ENCODE measurements at regions not wholly inside any gene's neighbourhood (a gene's known extent, or its start where the extent isn't known, plus 50 kb on each side); places are given as distances from the start of the nearest gene placed in this dataset.

DNA sequence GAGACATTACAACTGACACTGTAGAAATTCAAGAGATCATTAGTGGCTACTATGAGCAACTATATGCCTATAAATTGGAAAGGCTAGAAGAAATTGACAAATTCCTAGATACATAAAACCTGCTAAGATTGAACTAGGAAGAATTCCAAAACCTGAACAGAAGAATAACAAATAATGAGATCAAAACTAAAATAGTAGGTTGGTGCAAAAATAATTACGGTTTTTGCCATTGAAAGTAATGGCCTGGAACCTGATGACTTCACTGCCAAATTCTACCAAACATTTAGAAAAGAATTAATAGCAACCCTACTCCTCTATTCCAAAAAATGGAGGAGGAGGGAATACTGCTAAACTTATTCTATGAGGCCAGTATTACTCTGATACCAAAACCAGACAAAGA, 824.9 kb downstream of the KLHL13 start:
- TF ChIP-seq GABPA (IDR thresholded peaks at IDR 0.05; ENCODE audit: low read depth) (no peak), SPI1 (IDR thresholded peaks at IDR 0.05; ENCODE audit: borderline replicate concordance, low read depth) (no peak), POLR2AphosphoS5 (IDR thresholded peaks at IDR 0.05; ENCODE audit: low read depth) (no peak), CTCF (IDR thresholded peaks at IDR 0.05; ENCODE audit: insufficient read depth, low read length) (no peak)
- TF ChIP-seq, protein P1, sequence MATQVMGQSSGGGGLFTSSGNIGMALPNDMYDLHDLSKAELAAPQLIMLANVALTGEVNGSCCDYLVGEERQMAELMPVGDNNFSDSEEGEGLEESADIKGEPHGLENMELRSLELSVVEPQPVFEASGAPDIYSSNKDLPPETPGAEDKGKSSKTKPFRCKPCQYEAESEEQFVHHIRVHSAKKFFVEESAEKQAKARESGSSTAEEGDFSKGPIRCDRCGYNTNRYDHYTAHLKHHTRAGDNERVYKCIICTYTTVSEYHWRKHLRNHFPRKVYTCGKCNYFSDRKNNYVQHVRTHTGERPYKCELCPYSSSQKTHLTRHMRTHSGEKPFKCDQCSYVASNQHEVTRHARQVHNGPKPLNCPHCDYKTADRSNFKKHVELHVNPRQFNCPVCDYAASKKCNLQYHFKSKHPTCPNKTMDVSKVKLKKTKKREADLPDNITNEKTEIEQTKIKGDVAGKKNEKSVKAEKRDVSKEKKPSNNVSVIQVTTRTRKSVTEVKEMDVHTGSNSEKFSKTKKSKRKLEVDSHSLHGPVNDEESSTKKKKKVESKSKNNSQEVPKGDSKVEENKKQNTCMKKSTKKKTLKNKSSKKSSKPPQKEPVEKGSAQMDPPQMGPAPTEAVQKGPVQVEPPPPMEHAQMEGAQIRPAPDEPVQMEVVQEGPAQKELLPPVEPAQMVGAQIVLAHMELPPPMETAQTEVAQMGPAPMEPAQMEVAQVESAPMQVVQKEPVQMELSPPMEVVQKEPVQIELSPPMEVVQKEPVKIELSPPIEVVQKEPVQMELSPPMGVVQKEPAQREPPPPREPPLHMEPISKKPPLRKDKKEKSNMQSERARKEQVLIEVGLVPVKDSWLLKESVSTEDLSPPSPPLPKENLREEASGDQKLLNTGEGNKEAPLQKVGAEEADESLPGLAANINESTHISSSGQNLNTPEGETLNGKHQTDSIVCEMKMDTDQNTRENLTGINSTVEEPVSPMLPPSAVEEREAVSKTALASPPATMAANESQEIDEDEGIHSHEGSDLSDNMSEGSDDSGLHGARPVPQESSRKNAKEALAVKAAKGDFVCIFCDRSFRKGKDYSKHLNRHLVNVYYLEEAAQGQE (IDR thresholded peaks at IDR 0.05; ENCODE audit: insufficient replicate concordance, low read depth): no peak
- H3K4me3 ChIP-seq (replicated peaks; ENCODE audit: insufficient read depth, low read length): no peak overlapping the region
- no peaks in the 10 kb centered on the region for H3K27me3 ChIP-seq (ENCODE audit: insufficient read depth, poor library complexity, severe bottlenecking)

GRCh38 chrX:117274965-117275364, 812.2 kb upstream of the CT83 start:
- TF ChIP-seq SPI1 (IDR thresholded peaks at IDR 0.05; ENCODE audit: borderline replicate concordance, low read depth): no peak
- TF ChIP-seq POLR2AphosphoS5 (IDR thresholded peaks at IDR 0.05; ENCODE audit: low read depth): no peak
- TF ChIP-seq CTCF (IDR thresholded peaks at IDR 0.05; ENCODE audit: insufficient read depth, low read length): no peak
- TF ChIP-seq, protein P1 (IDR thresholded peaks at IDR 0.05; ENCODE audit: insufficient replicate concordance, low read depth): no peak
- TF ChIP-seq GABPA (IDR thresholded peaks at IDR 0.05; ENCODE audit: low read depth): no peak
- no peak for DNase-seq (ENCODE audit: low read depth in 1 of 2, low spot score in 1 of 2)
- Histone ChIP-seq H3K27ac (replicated peaks) (no peak overlapping the region), H3K27me3 (ENCODE audit: insufficient read depth, poor library complexity, severe bottlenecking) (no peaks in the 10 kb centered on the region), H3K4me3 (replicated peaks; ENCODE audit: insufficient read depth, low read length) (no peak overlapping the region)

More for the DNA sequence above, 824.9 kb downstream of the KLHL13 start:
- no peak overlapping the region for H3K27ac ChIP-seq (replicated peaks)
- no peak for DNase-seq (ENCODE audit: low read depth in 1 of 2, low spot score in 1 of 2)

All from HL-60 (cell line).